Activated naive CD4-positive, alpha-beta T cell treated with anti-CD3 and anti-CD28 coated beads for 36 hours (primary cell): ENCODE measurements at regions not wholly inside any gene's neighbourhood (a gene's known extent, or its start where the extent isn't known, plus 50 kb on each side); places are given as distances from the start of the nearest gene placed in this dataset.

Experiments
- CTCF ChIA-PET: fragments of 350-600 bp; sonication (Branson Sonifier 250); formaldehyde crosslinking; loops from one replicate; lab custom pipeline; 2021; ENCODE audit warnings: antibody characterized with exemption; lab: Charles Lee
- DNase-seq: peaks from one replicate; pipeline ENCODE4 v3.0.0-alpha.2; 2020
- H3K27ac Mint-ChIP-seq: one replicate; pipeline ENCODE4 v1.8.0; 2021; ENCODE audit warnings: mild to moderate bottlenecking, mixed read lengths
- H3K27me3 Mint-ChIP-seq: one replicate; pipeline ENCODE4 v1.8.0; 2021; ENCODE audit warnings: low read depth, mixed read lengths
- H3K36me3 Mint-ChIP-seq: one replicate; pipeline ENCODE4 v1.8.0; 2021; ENCODE audit warnings: low read depth, mixed read lengths
- H3K4me1 Mint-ChIP-seq: one replicate; pipeline ENCODE4 v1.8.0; 2021; ENCODE audit warnings: low read depth, mixed read lengths
- H3K4me3 Mint-ChIP-seq: one replicate; pipeline ENCODE4 v1.8.0; 2021; ENCODE audit warnings: mild to moderate bottlenecking, moderate library complexity, mixed read lengths
- H3K9me3 Mint-ChIP-seq: one replicate; pipeline ENCODE4 v1.8.0; 2021; ENCODE audit warnings: mixed read lengths
- intact Hi-C: fragments of 100-400 bp; cut with micrococcal nuclease; formaldehyde crosslinking; loops from one replicate; pipeline ENCODE4 v1.15.1; 2023

DNA sequence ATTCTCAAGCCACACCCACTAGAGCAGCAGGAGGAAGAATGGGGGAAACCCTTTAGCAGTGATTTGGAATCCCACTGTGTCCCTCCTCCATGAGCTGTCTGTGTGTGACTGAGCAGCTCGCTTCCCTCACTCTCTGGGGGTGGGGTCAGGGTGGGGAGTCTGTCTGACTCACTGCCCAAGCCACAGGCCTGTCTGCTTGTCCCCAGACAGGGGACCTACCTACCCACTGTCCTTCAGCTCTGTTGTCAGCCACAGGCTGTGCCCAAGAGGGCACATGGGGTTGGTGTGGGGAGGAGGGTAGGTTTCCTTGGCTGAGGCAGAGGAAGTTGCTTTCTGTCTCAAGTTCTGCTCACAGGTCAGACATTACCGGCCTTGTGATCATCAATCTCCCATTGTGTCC lies 127.0 kb downstream of the MAFB start:
- Mint-ChIP-seq H3K4me3 (no peak overlapping the region), H3K36me3 (no peaks in the 10 kb centered on the region), H3K27me3 (peaks cover 4% of the 10 kb centered on the region), H3K4me1 (no peaks in the 10 kb centered on the region), H3K27ac (no peak overlapping the region), H3K9me3 (no peaks in the 10 kb centered on the region)
- CTCF ChIA-PET = no interaction called here
- DNase-seq = no peak
- intact Hi-C loops = no loop called here

DNA sequence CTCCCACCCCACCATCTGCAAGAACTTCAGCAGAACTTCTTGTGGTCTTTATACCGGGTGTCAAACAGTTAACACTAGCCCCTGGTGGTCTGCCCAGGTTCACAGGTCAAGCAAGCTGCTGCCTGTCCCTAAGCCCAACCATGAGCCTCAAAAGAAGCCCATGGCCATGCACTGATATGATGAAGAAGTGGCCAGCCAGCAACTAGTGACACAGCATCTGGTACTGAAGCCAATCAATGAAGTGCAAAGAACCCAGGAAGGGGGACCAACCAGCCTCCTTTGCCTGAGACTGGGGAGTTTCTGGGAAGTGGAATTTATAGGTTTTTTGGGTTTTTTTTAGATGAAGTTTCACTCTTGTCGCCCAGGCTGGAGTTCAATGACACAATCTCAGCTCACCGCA lies 127.8 kb downstream of the MAFB start:
- DNase-seq = no peak
- Mint-ChIP-seq H3K36me3 (no peaks in the 10 kb centered on the region), H3K27me3 (peaks cover 6% of the 10 kb centered on the region), H3K4me1 (no peaks in the 10 kb centered on the region), H3K4me3 (no peak overlapping the region), H3K27ac (no peak overlapping the region), H3K9me3 (no peaks in the 10 kb centered on the region)
- intact Hi-C loops = no loop called here
- CTCF ChIA-PET = no interaction called here

DNA sequence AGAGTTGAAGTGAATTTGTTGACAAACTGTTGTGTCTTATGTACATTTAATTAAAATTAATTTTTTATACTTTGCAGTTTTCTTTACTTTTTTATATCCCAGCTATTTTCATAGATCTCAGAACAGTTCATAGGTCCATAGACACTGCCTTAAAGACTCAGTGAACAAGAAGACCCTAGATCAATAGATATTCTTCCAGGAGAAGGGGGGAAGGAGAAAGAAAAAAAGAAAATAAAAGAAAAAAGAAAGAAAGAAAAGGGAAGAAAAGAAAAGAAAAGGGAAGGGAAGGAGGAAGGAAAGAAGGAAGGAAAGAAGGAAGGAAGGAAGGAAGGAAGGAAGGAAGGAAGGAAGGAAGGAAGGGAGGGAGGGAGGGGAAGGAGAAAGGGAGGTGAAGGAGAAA lies 130.8 kb downstream of the MAFB start:
- Mint-ChIP-seq H3K4me3 (no peak overlapping the region), H3K4me1 (no peaks in the 10 kb centered on the region), H3K36me3 (no peaks in the 10 kb centered on the region), H3K27me3 (peaks cover 6% of the 10 kb centered on the region), H3K9me3 (peaks cover 9% of the 10 kb centered on the region), H3K27ac (no peak overlapping the region)
- CTCF ChIA-PET = no interaction called here
- no peak for DNase-seq
- intact Hi-C loops = no loop called here

DNA sequence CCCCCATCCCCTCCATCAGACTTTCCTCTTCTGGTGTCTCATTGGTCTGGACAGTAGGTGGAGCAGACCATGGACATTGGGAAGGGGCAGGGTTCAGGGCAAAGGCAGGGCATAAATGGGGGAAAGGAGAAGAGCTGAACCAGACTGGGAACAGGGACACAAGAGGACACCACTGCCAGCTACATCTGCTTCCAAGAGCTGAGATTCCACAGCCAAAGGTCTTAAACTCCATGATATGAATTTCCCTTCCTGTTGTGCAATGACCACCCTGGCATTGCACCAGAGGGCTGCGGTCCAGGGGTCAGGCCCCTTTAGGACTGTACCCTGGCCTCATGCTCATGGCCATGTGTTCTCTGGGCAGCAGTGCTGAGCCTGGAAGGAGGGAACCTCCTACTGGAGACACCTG lies 137.9 kb downstream of the MAFB start:
- intact Hi-C loops = no loop called here
- CTCF ChIA-PET = no interaction called here
- Mint-ChIP-seq H3K9me3 (peaks cover 8% of the 10 kb centered on the region), H3K4me1 (no peaks in the 10 kb centered on the region), H3K36me3 (no peaks in the 10 kb centered on the region), H3K27ac (no peak overlapping the region), H3K27me3 (peaks cover 9% of the 10 kb centered on the region), H3K4me3 (no peak overlapping the region)
- DNase-seq = no peak

DNA sequence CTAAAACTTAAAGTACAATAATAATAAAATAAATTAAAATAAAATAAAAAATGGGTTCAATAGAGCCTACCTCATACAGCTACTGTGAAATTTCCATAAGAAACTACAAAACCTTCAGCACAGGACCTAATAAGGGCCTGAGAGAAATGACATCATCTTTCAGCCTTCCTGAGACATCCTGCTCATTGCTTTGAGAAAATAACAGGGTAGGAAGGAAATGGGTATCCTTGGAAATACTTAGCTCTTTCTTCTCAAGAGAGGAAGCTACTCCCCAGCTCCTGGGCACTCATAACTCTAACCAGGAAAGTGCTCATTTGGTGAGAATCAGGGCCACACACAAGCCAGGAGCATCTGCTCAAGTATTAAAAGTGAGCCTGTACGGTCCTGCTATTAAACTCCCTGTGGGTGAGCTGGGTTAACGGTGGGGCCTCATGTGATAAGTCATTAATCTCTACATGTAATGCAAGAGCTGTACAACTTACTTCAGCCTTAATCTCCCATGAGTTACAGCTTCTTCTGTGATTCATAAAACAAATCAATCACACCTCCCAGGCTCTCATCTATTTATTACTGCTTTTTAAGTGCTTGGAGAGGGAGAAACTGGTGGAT lies 141.4 kb downstream of the MAFB start:
- DNase-seq = no peak
- H3K4me3 Mint-ChIP-seq = no peak overlapping the region
- no peak overlapping the region for H3K27ac Mint-ChIP-seq
- H3K27me3 Mint-ChIP-seq = peaks cover 7% of the 10 kb centered on the region
- intact Hi-C loops = no loop called here
- H3K9me3 Mint-ChIP-seq = no peaks in the 10 kb centered on the region
- H3K36me3 Mint-ChIP-seq = no peaks in the 10 kb centered on the region
- CTCF ChIA-PET = no interaction called here
- H3K4me1 Mint-ChIP-seq = no peaks in the 10 kb centered on the region

DNA sequence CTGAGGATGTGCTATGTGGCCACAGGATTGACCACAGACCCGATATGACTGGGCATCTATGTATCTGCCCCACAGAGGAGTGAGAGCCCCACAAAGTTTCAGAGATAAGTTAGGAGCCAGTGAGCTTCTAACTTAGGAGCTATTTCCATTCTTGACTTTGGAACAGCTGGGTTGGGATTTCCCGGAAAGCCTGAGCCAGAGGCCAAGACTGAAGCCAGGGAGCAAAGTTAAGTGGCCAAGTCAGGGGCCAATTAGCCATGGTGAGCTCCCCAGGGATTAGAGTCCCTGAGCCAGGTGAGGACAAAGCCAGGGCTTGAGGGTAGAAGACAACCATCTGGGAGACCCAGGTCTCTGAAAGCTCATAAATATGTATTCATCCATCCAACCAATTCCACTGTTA lies 143.6 kb downstream of the MAFB start:
- no peaks in the 10 kb centered on the region for H3K36me3 Mint-ChIP-seq
- intact Hi-C loops = no loop called here
- DNase-seq = no peak
- H3K27me3 Mint-ChIP-seq = peaks cover under 1% of the 10 kb centered on the region
- CTCF ChIA-PET = no interaction called here
- no peak overlapping the region for H3K4me3 Mint-ChIP-seq
- H3K27ac Mint-ChIP-seq = no peak overlapping the region
- H3K9me3 Mint-ChIP-seq = no peaks in the 10 kb centered on the region
- H3K4me1 Mint-ChIP-seq = no peaks in the 10 kb centered on the region

DNA sequence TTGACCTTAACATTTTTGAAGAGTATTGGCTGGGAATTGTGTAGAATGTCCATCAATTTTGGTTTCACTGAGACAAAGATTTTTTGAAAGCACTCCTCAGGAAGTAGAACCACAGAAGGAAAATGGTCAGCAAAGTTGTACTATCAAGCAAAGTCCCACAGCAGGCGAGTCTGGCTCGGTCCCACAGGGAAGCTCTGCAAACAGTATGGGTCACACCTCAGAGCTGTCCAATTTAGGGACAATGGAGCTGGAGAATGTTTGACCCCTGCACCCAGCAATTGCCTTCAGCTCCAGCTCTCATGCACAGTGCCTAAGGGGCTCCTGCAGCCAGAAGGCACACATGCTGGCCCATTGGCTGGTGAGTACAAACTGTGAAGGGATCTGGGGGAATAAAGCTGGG lies 147.0 kb downstream of the MAFB start:
- no peaks in the 10 kb centered on the region for H3K36me3 Mint-ChIP-seq
- CTCF ChIA-PET = no interaction called here
- no peak for DNase-seq
- no peak overlapping the region for H3K27ac Mint-ChIP-seq
- no peak overlapping the region for H3K4me3 Mint-ChIP-seq
- no peaks in the 10 kb centered on the region for H3K4me1 Mint-ChIP-seq
- H3K27me3 Mint-ChIP-seq = peaks cover 2% of the 10 kb centered on the region
- H3K9me3 Mint-ChIP-seq = no peaks in the 10 kb centered on the region
- intact Hi-C loops = no loop called here

DNA sequence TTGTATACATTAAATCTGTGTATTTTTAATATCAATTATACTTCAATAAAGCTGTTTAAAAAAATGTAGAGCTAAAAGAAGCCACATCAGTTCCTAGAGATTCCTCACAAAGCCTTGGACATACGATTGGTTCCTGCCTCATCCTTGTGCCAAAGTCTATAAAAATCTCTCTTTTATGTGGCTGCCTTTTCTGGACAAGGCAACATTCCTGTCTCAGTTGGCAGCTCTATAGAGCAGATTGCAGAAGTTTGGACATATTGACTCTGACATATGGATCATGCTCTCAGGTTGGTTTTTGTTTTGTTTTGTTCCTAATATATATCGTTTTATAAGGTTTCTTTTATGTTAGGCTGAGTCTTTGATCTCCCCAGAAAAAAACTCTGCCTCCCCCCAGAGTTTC lies 148.9 kb downstream of the MAFB start:
- CTCF ChIA-PET = no interaction called here
- Mint-ChIP-seq H3K27ac (no peak overlapping the region), H3K4me3 (no peak overlapping the region), H3K36me3 (no peaks in the 10 kb centered on the region), H3K4me1 (no peaks in the 10 kb centered on the region), H3K27me3 (peaks cover 2% of the 10 kb centered on the region), H3K9me3 (no peaks in the 10 kb centered on the region)
- intact Hi-C loops = no loop called here
- DNase-seq = no peak

DNA sequence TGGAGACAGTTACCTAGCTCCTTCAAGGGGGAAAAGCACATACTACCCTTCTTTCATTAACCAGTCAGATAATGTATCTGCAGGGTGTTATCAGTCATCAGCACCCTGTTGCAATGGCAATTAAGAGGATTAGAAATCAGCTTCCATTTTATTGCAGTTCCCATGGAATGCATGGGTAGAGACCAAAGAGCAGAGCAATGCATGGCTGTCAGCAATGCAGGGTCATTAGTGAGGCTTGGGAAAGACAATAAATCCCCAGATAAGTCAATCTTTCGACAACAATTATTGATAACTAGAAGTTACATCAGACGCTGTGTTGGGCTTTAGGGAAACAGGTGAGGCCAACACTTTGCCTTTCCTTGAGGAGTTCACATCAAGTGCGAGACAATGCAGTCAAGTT lies 150.9 kb downstream of the MAFB start:
- Mint-ChIP-seq H3K27me3 (peaks cover 2% of the 10 kb centered on the region), H3K27ac (no peak overlapping the region), H3K36me3 (no peaks in the 10 kb centered on the region), H3K4me1 (no peaks in the 10 kb centered on the region), H3K4me3 (no peak overlapping the region), H3K9me3 (peaks cover 3% of the 10 kb centered on the region)
- DNase-seq = no peak
- intact Hi-C loops = no loop called here
- CTCF ChIA-PET = no interaction called here

DNA sequence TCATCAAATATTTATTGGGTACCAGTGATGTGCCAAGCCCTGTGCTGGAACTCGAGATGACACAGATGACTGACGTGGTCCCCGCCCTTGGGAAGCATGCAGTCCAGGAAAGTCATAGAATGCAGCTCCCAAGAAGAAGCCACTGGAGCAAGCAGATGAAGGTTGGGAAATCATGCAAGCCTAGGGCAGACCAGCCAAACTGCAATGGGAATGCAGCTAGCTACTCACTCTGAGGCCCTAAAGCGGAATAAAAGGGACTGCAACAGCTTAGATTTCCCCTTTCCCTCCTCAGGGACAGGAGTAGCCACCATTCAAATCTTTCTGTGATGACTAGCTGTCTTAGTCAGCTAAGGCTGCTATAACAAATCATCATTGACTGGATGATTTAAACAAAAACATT lies 152.2 kb downstream of the MAFB start:
- Mint-ChIP-seq H3K36me3 (no peaks in the 10 kb centered on the region), H3K27me3 (peaks cover 2% of the 10 kb centered on the region), H3K4me1 (no peaks in the 10 kb centered on the region), H3K27ac (no peak overlapping the region), H3K4me3 (no peak overlapping the region), H3K9me3 (peaks cover 12% of the 10 kb centered on the region)
- CTCF ChIA-PET = interaction anchor here (0.6 kb wide), 1 partner anchor 195 kb away, joined by 3 read pairs; no protein-coding TSS in a partner anchor
- intact Hi-C loops = no loop called here
- DNase-seq = no peak

DNA sequence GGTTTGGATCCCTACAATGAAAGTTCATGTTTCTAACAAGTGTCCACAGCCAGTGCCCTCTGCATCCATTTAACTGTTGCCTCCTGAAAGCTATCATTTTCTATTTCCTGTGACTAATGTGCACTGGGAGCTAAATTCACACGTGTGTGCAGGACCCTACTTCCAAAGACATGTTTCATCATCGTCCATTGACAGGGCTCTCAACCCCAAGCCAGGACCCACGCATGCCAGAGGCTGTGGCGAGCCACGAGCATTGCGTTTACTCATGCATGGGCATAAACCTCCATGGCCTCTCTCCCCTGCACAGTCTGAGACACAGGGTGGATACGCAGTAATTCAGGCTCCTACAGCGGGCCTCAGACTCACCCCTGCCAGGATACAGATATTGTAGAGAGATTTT lies 153.2 kb downstream of the MAFB start:
- Mint-ChIP-seq H3K4me1 (no peaks in the 10 kb centered on the region), H3K27me3 (peaks cover 2% of the 10 kb centered on the region), H3K4me3 (no peak overlapping the region), H3K27ac (no peak overlapping the region), H3K9me3 (peaks cover 17% of the 10 kb centered on the region), H3K36me3 (no peaks in the 10 kb centered on the region)
- CTCF ChIA-PET = no interaction called here
- DNase-seq = no peak
- intact Hi-C loops = no loop called here

DNA sequence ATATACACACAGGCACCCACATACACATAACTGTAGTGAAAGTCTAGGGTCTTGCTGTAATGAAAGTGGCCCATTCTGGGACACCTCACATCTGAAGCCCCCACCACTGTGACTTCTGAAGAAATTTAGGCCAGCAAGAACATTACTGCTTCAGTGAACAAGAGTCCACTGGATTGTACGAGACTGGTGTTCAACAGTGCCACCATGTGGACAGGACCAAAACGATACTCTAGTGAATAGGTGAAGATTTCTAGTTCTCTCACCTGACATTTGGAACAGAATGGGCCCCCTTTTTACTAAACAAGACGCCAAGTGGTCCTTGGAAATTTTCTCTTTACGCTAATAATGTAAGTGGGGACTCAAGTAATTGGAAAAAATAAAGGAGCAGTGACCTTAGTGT lies 156.9 kb downstream of the MAFB start:
- Mint-ChIP-seq H3K4me3 (no peak overlapping the region), H3K36me3 (no peaks in the 10 kb centered on the region), H3K9me3 (peaks cover 22% of the 10 kb centered on the region), H3K27me3 (no peaks in the 10 kb centered on the region), H3K4me1 (no peaks in the 10 kb centered on the region), H3K27ac (no peak overlapping the region)
- CTCF ChIA-PET = no interaction called here
- DNase-seq = peak; percentile 34
- intact Hi-C loops = loop anchor here (5.0 kb wide), 1 partner anchor 370 kb away; no protein-coding TSS in a partner anchor

DNA sequence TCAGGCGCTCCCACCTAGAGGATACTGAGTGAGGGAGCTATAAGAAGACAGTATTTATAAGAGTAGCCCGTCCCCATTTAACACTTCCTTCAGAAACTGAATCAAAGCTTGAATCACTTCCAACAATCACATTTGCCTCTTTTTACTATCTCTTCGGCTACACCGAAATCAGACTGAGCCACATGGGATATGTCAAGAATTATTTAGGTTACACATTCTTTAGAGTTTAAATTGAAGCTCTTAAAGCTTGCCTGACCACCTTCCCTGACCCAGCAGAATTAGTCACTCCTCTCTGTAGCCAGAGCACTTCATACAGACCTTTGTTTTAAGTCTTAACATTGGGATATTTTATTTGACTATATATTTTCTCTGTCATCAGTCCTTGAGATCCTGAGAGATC lies 163.7 kb downstream of the MAFB start:
- CTCF ChIA-PET = no interaction called here
- Mint-ChIP-seq H3K4me3 (no peak overlapping the region), H3K4me1 (no peaks in the 10 kb centered on the region), H3K9me3 (peaks cover 2% of the 10 kb centered on the region), H3K27me3 (peaks cover 4% of the 10 kb centered on the region), H3K36me3 (no peaks in the 10 kb centered on the region), H3K27ac (no peak overlapping the region)
- intact Hi-C loops = no loop called here
- DNase-seq = no peak
